Keratinocyte (primary cell): ENCODE measurements at regions not wholly inside any gene's neighbourhood (a gene's known extent, or its start where the extent isn't known, plus 50 kb on each side); places are given as distances from the start of the nearest gene placed in this dataset.

Experiments used
- CTCF ChIP-seq, 3 experiments: IDR thresholded peaks in 1 of 3; conservative IDR thresholded peaks in 1 of 3; optimal IDR thresholded peaks in 1 of 3; 2 replicates in 2 of 3; 3 replicates in 1 of 3; pipeline versions ENCODE3 to v1.5.1; 2011; ENCODE audit warnings: low read length in 3 of 3, mild to moderate bottlenecking in 3 of 3, moderate library complexity in 2 of 3, control low read depth in 1 of 3, inconsistent platforms in 1 of 3; ENCODE audit not compliant: insufficient read depth in 2 of 3; ENCODE audit errors: extremely low read depth in 1 of 3
- EZH2 ChIP-seq: IDR thresholded peaks from one replicate; pipeline ENCODE4 v1.6.1; 2012; ENCODE audit warnings: inconsistent platforms, mild to moderate bottlenecking, low read length, moderate library complexity

GRCh38 chr11:110894224-110894623 lies 182.0 kb upstream of the ARHGAP20 start:
- TF ChIP-seq CTCF (optimal IDR thresholded peaks at IDR 0.05 in 1 of 3, IDR thresholded peaks at IDR 0.05 in 1 of 3, conservative IDR thresholded peaks at IDR 0.05 in 1 of 3; ENCODE audit: extremely low read depth in 1 of 3, insufficient read depth in 2 of 3, low read length in 3 of 3), result no peak
- no peak for TF ChIP-seq EZH2
